BJ (cell line): ENCODE measurements at regions not wholly inside any gene's neighbourhood (a gene's known extent, or its start where the extent isn't known, plus 50 kb on each side); places are given as distances from the start of the nearest gene placed in this dataset.

Source experiments
- CTCF ChIA-PET: fragments of 350-600 bp; formaldehyde crosslinking; extraction: SDS; loops from one replicate; lab custom pipeline; 2021; ENCODE audit warnings: antibody characterized with exemption, inconsistent platforms; lab: Yijun Ruan, JAX
- POLR2A ChIA-PET: fragments of 300-600 bp; sonication (Branson Sonifier 250); formaldehyde crosslinking; extraction: SDS; loops from one replicate; lab custom pipeline; 2021; ENCODE audit warnings: antibody characterized with exemption; lab: Charles Lee
- DNase-seq: peaks from one replicate; pipeline ENCODE4 v3.0.0-alpha.2; 2011; ENCODE audit warnings: low read depth
- H3K27me3 ChIP-seq: 2 replicates; pipeline ENCODE4 v1.6.0; 2011; ENCODE audit warnings: low read length; ENCODE audit not compliant: control insufficient read depth, insufficient read depth
- H3K36me3 ChIP-seq: 2 replicates; pipeline ENCODE4 v1.5.1; 2011; ENCODE audit warnings: low read length; ENCODE audit not compliant: control insufficient read depth, insufficient read depth
- H3K4me3 ChIP-seq: 2 replicates; pipeline ENCODE4 v1.5.1; 2011; ENCODE audit warnings: low read depth, mild to moderate bottlenecking, control low read depth, low read length
- TF ChIP-seq, protein P1 (sequence below): IDR thresholded peaks from 2 replicates; pipeline ENCODE4 v1.5.1; 2011; ENCODE audit warnings: low read depth, mild to moderate bottlenecking, control low read depth, inconsistent platforms, low read length, moderate library complexity; ENCODE audit not compliant: insufficient read depth

GRCh38 chr13:77416666-77417212, 89.8 kb upstream of the MYCBP2 start:
- TF ChIP-seq, protein P1, sequence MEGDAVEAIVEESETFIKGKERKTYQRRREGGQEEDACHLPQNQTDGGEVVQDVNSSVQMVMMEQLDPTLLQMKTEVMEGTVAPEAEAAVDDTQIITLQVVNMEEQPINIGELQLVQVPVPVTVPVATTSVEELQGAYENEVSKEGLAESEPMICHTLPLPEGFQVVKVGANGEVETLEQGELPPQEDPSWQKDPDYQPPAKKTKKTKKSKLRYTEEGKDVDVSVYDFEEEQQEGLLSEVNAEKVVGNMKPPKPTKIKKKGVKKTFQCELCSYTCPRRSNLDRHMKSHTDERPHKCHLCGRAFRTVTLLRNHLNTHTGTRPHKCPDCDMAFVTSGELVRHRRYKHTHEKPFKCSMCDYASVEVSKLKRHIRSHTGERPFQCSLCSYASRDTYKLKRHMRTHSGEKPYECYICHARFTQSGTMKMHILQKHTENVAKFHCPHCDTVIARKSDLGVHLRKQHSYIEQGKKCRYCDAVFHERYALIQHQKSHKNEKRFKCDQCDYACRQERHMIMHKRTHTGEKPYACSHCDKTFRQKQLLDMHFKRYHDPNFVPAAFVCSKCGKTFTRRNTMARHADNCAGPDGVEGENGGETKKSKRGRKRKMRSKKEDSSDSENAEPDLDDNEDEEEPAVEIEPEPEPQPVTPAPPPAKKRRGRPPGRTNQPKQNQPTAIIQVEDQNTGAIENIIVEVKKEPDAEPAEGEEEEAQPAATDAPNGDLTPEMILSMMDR: no peak
- no peaks in the 10 kb centered on the region for H3K27me3 ChIP-seq
- no peak overlapping the region for H3K4me3 ChIP-seq
- ChIA-PET POLR2A (no interaction called here), CTCF (interaction anchor here (1.1 to 2.2 kb wide), 3 partner anchors 8 to 16 kb away, joined by 3 to 6 read pairs (median 3); no protein-coding TSS in a partner anchor)
- no peak for DNase-seq
- H3K36me3 ChIP-seq: no peaks in the 10 kb centered on the region

- no peak for DNase-seq
- H3K36me3 ChIP-seq: no peaks in the 10 kb centered on the region
- no peak overlapping the region for H3K4me3 ChIP-seq
- CTCF ChIA-PET: interaction anchor here (1.3 kb wide), 2 partner anchors 12 to 15 kb away, joined by 3 to 4 read pairs; no protein-coding TSS in a partner anchor
- no peaks in the 10 kb centered on the region for H3K27me3 ChIP-seq
- POLR2A ChIA-PET: no interaction called here
- TF ChIP-seq, protein P1: no peak
Observed at GRCh38 chr13:77415253-77416071, 88.6 kb upstream of the MYCBP2 start.

GRCh38 chr13:77412860-77413259, 86.0 kb upstream of the MYCBP2 start:
- ChIA-PET CTCF (no interaction called here), POLR2A (no interaction called here)
- Histone ChIP-seq H3K36me3 (no peaks in the 10 kb centered on the region), H3K4me3 (no peak overlapping the region), H3K27me3 (no peaks in the 10 kb centered on the region)
- TF ChIP-seq, protein P1: no peak
- DNase-seq: no peak

GRCh38 chr13:77412116-77412635, 85.3 kb upstream of the MYCBP2 start:
- Histone ChIP-seq H3K4me3 (no peak overlapping the region), H3K27me3 (no peaks in the 10 kb centered on the region), H3K36me3 (no peaks in the 10 kb centered on the region)
- TF ChIP-seq, protein P1: no peak
- DNase-seq: no peak
- CTCF ChIA-PET: no interaction called here
- POLR2A ChIA-PET: no interaction called here

DNA sequence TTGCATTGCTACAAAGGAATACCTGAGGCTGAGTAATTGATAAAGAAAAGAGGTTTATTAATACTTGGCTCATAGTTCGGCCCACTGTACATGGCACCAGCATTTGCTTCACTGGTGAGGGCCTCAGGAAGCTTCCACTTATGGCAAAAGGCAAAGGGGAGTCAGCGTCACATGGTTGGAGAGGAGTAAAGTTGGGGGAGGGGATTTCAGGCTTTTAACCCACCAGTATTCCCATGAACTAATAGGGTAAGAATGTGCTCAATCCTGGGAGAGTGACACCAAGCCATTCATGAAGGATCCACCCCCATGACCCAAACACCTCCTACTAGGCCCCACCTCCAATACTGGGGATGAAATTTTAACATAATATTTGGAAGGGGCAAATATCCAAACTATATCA, 82.5 kb upstream of the MYCBP2 start:
- no peaks in the 10 kb centered on the region for H3K27me3 ChIP-seq
- CTCF ChIA-PET: interaction anchor here (1.7 to 2.5 kb wide), 2 partner anchors 8 to 12 kb away, joined by 3 to 6 read pairs; no protein-coding TSS in a partner anchor
- TF ChIP-seq, protein P1: no peak
- POLR2A ChIA-PET: no interaction called here
- H3K4me3 ChIP-seq: no peak overlapping the region
- no peak for DNase-seq
- H3K36me3 ChIP-seq: no peaks in the 10 kb centered on the region
